ENCODE measurements at regions not wholly inside any gene's neighbourhood (a gene's known extent, or its start where the extent isn't known, plus 50 kb on each side); places are given as distances from the start of the nearest gene placed in this dataset.
"Not testable (repeated sequence)": the region's sequence is repeated elsewhere in the genome, so short reads cannot be mapped to it uniquely, and the experiment has no call there.

DNA sequence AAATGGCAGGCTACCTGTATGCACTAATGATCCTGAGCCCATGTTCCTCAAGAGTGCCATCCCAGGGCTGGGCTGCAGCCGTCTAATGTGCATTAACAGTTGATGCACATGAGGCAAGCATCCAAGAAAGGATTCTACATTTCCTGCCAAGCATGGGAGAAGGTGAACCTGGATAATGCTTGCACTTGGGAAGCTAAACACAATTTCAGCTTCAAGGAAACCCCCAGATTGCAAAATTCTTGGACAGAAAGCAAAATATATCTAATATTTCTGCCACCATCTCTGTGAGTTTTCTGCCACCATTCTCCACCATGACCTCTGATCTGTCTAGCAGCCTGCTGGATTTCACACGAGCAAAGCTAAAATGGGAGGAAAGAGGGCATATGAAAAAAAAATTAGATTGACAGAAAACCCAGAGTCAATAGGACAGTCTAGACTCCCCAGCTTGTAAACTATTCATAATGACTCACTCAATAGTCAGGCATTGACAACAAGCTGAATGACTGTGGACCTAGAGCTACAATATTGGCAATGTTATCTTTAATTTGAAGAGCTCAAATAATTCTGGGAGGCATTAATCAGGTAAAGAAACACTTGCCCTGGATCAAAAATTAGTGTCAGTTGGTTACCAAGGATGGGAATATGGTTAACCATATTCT lies 91.9 kb upstream of the BCL2L14 start:
- DNase-seq (ENCODE audit: low read depth): peak; percentile 72

GRCh38 chr12:11980115-11980514 lies 90.6 kb upstream of the BCL2L14 start:
- DNase-seq (ENCODE audit: low read depth): no peak

- DNase-seq (ENCODE audit: low read depth): peak; percentile 63
Observed at GRCh38 chr12:11981121-11981733, 89.5 kb upstream of the BCL2L14 start.

GRCh38 chr12:11984417-11984816 lies 86.3 kb upstream of the BCL2L14 start:
- DNase-seq (ENCODE audit: low read depth): no peak

DNA sequence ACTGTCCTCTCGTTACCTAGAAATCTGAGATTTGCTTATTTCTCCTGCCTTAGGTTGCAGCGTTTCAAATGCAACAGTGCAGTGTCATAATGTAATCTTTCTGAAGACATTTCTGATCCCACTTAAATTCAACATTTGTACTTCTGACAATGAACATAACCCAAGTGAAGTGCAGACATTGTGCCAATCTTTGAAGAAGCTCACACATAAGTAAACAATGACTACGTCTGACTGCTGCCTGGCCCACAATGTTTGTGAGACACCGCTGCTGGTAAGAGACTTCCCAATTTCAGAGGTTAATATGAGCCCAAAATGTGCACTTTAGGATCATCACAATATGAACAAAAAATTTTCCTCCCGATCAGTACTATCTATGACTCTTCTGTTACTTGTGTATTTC lies 84.6 kb upstream of the BCL2L14 start:
- no peak for DNase-seq (ENCODE audit: low read depth)

- DNase-seq (ENCODE audit: low read depth): no peak
Observed at GRCh38 chr12:11987901-11988300, 82.8 kb upstream of the BCL2L14 start.

- peak; percentile 24 for DNase-seq (ENCODE audit: low read depth)
Observed at GRCh38 chr12:11991604-11992003, 79.1 kb upstream of the BCL2L14 start.

- no peak for DNase-seq (ENCODE audit: low read depth)
Observed at GRCh38 chr12:11992515-11992914, 78.2 kb upstream of the BCL2L14 start.

DNA sequence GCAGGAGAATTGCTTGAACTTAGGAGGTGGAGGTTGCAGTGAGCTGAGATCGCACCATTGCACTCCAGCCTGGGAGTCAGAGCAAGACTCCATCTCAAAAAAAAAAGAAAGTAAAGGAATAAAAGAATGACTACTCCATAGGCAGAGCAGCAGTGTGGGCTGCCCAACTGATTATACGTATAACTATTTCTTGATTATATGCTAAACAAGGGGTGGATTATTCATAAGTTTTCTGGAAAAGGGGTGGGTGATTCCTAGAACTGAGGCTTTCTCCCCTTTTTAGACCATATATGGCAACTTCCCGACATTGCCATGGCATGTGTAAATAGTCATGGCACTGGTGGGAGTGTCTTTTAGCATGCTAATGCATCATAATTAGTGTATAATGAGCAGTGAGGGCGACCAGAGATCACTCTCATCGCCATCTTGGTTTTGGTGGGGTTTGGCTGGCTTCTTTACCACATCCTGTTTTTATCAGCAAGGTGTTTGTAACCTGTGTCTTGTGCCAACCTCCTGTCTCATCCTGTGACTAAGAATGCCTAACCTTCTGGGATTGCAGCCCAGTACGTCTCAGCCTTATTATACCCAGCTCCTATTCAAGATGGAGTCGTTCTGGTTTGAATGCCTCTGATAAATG lies 72.3 kb upstream of the BCL2L14 start:
- not testable (repeated sequence) for DNase-seq (ENCODE audit: low read depth)

GRCh38 chr12:11998944-11999315 lies 71.8 kb upstream of the BCL2L14 start:
- DNase-seq (ENCODE audit: low read depth): peak; percentile 29

- DNase-seq (ENCODE audit: low read depth): no peak
Observed at GRCh38 chr12:12003609-12004008, 67.1 kb upstream of the BCL2L14 start.

DNA sequence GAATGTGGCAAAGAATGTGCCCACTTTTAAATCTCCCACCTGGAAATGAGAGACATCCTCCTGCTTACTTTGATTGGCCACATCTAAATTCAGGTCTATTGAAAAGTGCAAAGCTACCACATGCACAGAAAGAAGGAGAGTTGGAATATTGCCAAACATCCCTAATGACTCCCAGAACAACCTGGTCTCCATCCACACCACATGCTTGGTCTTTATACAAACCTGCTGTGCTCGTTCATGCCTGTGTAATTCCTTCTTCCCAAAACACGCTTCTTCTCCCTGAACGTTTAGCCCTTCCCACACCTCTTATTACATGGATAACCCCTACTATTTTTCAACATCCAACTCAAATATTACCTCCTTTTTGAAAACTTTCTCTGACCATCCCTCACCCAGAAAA lies 66.2 kb upstream of the BCL2L14 start:
- DNase-seq (ENCODE audit: low read depth): no peak

GRCh38 chr12:12007001-12007712 lies 63.6 kb upstream of the BCL2L14 start:
- DNase-seq (ENCODE audit: low read depth): peak; percentile 90

- DNase-seq (ENCODE audit: low read depth): no peak
Observed at GRCh38 chr12:12007713-12008231, 63.0 kb upstream of the BCL2L14 start.

- DNase-seq (ENCODE audit: low read depth): no peak
Observed at GRCh38 chr12:12008232-12008850, 62.4 kb upstream of the BCL2L14 start.

GRCh38 chr12:12008931-12009611 lies 61.7 kb upstream of the BCL2L14 start:
- peak; percentile 90 for DNase-seq (ENCODE audit: low read depth)

DNA sequence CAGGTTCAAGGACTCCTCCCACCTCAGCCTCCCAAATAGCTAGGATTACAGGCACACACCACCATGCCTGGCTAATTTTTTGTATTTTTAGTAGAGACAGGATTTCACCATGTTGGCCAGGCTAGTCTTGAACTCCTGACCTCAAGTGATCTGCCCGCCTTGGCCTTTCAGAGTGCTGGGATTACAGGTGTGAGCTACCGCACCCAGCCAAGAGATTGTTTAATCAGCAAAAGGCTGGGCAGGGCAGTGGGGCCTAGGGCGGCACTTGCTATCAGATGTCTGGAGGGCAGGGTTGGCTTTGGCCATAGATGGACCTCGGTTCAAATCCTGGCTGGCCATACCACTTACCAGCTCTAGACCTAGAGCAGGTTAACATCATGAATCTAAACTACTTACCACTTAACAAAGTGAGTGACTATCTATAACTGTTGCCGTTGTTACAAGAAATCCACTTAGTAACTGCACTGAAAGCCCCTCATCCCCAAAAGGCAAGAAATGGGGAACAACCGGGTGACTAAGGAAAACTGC lies 60.9 kb upstream of the BCL2L14 start:
- DNase-seq (ENCODE audit: low read depth): not testable (repeated sequence)

DNA sequence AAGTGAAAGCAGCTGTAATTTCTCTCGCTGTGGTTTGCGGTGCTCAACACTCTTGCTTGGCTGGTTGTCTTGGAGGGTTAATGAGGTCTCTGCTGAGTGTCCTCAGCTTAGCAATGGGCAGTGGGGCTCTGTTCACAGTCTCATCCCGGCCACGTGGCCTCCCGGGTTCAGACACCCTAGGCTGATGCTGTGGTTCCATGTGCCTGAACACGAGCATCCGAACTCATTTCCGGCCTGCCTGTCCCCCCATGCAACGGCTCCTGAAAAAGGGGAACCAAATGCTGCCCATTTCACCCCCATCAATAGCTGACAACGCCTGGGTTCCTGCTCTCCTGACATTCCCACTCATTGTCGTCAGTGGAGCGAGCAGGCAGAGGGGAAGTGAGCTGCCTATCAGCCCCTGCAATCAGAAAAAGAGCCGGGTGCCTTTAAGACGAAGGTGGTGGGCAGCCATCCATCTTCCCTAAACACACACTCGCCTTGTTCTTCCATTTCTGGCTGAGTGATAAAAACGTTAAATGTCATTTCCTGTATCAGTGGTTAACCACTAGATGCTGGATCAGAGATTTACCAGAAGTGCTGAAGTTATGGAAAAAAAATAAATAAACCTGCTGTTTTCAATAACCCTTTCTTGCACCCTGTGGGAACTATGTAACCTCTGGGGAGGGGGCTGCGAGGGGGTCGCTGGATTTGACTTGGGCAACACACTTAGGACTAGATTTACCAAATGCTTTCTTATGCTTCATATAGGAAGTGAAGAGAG lies 60.3 kb upstream of the BCL2L14 start:
- peak; percentile 79 for DNase-seq (ENCODE audit: low read depth)

DNA sequence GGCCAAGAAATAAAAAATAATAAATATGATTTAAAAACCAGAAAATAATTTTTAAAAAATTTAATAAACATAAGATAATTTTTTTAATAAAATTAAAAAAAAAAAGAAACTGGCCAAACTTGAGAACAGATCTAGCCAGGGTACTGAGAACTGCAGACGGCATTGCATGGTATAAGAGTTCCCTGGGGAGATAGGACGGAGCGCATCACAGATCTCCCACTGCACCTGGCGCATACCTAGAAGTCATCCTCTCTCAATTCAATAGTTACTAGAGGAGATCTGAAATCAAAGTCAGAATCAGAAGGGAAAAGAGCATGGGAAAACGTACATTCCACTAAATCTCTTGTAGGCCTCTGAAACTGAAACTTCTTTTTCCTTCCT lies 58.9 kb upstream of the BCL2L14 start:
- no peak for DNase-seq (ENCODE audit: low read depth)

- DNase-seq (ENCODE audit: low read depth): no peak
Observed at GRCh38 chr12:12015073-12015685, 55.6 kb upstream of the BCL2L14 start.

All from ELR (cell line).